ENCODE measurements at regions not wholly inside any gene's neighbourhood (a gene's known extent, or its start where the extent isn't known, plus 50 kb on each side); places are given as distances from the start of the nearest gene placed in this dataset.
A peak's percentile ranks its signal among the peaks of the same experiment; 100 is the strongest.

DNA sequence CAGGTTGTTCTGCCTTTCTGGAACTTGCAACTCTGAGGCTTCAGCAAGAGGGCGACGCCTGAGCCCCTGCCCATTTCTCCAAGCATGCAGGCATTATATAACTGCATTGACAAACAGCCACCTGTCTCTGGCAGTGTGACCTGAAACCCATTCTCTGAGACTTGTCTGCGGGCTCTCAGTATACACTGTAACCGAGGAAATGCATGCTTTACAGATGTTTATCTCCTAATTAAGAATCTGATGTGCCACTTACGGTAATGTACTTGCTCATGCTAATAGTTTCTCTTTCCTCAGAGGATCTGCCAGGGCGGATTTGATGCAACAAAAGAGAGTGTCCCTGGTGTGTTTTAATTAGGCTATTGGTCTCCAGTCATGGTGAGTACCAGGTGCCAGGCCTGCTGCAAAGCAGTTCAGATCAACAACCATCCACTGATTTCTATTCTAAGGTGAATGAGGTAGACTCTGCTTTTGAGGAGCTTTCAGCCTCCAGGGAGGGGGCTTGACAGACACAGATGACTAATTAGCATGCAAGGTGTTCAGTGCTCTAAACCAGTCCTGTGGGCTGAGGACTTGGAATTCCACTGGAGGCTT lies 593.7 kb upstream of the KLF4 start:
- peak; percentile 51 for DNase-seq

DNA sequence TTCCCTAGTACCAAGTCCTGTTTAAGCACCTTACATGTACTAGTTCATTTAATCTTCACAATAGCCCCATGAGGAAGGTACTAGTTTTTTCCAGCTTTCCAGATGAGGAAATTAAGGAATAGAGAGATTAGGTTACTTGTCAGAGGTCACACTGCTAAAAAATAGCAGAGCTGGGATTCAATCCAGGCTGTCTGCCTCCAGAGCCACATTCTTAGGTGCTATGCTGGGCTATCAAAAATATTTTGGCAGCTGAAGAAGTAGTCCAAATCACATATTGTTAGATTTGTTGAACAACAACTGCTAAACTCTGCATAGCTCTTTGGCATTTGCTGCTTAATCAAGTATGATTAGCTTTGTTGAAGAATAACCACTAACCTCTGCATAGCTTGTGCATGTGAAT lies 591.5 kb upstream of the KLF4 start:
- DNase-seq, result no peak

DNA sequence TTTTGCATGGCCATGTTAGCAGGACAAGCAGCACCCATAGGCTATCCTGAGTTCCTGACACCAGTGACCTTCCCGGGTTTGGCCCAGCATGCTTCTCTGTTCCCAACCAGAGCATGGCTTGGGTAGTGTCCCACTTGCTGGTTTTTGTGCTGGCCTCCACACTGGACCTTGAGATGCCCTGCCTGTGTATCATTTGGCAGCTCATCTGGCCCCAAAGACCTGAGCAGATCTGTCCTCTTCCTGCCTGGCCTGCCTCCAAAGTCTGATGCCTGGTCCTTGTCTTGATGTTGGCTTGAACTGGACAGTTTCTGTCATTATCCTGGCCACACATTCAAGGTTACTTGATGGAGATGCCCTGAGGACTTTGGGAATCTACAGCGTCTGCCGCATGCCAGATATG lies 590.7 kb upstream of the KLF4 start:
- DNase-seq, result no peak

DNA sequence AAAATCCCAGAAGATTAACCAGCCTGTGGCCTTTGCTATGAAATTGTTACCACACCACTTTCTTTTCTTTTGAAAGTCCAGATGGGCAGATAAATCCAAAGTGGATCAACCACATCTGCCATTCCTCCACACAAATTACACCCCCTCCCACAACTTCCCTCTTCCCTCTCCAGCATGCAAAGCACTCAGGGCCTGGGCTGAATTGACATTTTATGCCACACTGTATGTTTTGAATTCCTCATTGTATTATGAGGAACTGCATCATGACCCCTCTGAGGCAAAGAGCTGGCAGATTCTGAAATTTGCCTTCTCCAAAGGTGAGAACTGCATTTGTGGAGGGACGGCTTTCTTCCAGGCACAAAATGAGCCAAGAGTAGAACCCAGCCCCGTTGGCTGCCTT lies 589.2 kb upstream of the KLF4 start:
- no peak for DNase-seq

DNA sequence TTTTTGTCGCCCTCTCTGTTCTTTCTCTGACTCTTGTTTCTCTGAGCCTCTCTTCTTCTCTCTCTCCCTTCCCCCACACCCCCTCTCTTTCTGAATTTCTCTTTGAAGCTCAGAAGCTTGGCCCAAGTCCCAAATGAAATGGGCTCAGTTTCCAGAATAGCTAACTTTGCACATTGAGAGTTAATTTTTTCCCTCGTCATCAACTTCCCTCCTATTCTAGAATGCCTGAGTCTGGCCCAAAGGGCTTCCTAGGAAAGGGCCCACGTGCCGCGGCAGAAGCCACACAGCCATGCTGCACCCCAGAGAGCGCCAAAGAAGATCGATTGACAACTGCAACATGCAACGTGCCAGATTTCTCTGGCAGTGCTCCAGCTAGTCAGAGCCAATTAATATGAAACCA lies 588.8 kb upstream of the KLF4 start:
- DNase-seq, result no peak

DNA sequence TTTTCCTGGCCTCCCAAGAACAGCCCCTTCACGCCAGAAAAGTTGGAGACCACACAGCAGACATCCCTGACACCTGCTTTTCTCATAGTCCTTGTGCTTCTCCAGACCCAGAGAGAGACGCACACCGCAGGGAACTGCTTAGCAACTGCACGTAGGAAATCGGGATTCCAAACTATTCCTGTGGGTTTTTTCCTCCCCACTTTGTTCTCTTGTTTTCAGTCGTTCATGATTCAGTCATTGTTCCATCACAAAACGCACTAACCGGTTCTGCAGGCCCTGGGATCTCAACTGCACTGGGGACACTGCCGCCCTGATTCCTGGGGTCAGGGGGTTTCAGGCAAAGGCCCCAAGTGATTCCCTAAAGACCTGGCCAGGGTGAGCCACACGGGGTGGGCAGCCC lies 588.0 kb upstream of the KLF4 start:
- DNase-seq, result no peak

DNA sequence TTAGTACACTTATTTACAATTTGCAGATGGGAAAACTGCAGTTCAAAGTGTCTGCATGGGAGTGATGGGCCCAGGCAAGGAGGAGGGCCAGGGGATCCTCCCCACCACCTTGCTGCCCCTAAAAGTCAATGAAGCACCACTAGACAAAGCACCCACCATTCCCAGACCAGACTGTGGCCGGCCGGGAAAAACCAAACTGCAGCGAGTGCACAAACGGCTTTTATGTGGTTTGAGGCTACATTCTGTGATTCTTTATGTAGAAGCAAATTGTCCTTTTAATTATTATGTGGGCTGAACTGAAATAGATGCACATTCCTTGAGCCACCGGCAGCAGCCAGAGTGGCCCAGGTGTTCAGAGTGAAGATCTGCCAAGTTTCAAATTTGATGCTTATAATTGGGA lies 585.3 kb upstream of the KLF4 start:
- DNase-seq, result no peak

DNA sequence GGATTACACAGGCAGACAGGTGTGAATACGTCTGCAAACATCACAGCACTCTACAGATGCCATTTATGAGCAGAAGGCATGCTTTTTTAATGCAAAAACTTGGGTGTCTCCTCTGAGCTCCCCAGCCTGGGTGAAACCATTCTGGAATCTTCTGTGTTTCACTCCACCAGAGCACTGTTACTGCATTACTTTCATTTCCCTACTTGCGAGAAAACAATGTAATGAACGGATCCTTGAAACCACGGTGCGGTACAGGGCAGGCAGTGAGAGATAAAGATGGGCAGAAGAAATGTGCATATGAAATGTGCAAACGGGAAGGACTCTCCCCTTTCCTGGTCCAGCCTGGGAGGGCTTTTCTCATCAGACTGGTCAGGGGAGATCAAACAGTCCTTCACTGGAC lies 584.3 kb upstream of the KLF4 start:
- no peak for DNase-seq

DNA sequence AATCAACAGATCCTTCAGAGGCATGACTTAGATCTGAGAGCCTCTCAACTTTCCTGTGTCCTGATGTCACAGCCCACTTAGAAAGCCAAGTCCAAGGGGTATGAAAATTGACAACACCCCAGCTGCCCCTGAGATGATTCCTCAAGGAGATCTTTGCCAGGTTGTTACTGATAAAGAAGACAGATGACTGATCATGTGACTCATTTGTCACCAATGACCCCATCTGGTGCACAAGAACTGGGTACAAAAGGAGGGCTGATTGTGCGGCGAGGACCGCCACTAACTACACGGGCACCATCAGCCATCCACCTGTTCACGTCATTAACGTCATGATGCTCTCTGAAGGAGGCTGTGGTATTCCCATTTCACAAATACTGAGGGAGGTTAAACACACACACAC lies 583.2 kb upstream of the KLF4 start:
- DNase-seq, result no peak

DNA sequence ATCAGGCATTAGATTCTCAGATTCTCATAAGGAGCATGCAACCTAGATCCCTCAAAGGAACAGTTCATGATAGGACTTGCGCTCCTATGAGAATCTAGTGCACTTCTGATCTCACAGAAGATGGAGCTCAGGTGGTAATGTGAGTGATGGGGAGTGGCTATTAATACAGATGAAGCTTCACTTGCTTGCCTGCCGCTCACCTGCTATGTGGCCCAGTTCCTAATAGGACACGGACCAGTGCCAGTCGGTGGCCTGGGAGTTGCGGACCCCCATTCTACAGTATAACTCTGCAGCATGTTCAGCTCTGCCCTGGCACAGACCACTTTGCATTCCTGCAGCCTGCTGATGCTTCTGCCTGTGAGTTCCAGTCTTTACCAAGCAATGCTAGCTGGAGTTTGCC lies 581.3 kb upstream of the KLF4 start:
- DNase-seq, result no peak

DNA sequence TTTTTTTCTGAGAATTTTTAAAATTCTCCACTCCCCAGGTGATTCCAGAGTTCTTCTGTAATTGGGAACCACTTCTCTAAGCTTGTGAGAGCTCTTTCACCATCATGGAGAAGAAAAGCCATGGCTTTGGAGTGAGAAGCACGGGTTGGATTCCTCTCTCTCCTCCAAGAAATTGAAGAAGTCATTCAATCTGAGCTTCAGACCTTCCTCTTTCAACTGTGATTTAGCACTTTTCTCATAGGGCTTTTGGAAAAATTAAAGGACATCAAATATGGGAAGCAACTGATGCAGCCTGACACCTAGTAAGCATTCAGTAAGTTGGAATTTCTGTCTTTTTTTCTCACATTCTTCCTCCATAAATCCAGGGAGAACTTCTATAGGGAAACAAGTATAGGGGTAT lies 580.4 kb upstream of the KLF4 start:
- no peak for DNase-seq

DNA sequence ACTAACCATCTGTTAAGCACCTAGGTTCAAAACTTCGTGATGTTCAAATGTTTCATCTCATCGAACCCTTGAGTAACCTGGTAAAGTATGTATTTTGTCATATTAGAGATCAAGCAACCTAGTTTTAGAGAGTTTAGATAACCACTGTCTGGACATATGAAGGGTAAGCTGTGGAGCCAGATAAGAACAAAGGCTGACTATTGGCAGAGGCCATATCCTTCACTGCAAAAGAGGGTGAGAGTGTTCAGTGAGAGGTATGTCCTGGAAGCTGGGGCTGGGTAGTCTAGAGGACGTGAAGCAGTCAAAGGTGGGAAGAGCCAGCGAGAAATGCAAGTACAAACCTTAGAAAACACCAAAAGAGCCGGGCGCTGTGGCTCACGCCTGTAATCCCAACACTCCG lies 573.1 kb upstream of the KLF4 start:
- DNase-seq, result no peak

DNA sequence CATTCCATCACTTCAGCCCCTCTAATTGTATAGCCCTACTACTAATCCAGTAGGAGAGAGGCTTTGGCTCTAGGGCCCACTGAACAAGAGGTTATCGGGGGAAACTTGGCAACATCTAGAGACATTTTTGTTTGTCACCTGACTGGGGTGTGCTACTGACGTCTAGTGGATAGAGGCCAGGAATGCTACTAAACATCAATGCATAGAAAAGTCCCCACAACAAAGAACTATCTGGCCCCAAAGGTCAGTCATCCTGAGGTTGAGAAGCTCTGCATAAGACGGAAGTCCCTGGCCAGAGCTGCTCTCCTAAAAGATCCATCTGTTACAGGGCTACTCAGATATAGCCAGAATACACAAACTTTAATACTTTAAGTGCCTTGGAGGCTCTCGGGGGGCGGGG lies 570.6 kb upstream of the KLF4 start:
- DNase-seq, result no peak

DNA sequence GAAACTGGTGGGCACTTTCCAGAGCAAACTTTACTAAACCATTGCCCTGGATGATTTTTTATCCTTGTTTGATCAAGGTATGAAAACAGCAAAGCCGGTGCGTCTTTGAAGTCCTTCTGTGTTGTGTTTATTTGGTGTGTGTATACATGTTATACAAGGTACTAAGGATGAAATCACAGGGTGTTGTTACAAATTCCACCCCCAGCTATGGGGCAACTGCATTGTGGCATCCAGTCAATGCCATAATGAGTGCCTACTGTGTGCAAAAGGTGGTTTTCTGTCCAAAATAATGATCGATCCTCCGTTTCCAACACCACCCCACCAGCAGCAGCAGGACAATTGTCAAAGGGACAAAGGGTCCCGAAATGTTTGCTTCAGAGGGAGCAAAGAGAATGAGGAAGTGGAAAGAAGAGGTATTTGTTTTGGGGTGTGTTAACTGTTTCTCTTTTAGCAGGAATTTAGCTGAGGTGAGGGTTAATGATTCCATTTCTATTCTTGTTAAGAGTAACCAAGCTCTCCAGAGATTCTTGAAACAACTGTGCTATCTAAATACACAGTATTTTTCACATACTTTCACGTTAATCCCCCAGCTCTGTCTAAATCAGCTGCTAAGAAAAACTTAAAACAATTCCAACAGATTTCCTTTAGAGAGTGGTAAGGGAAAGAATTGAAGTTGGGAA lies 568.7 kb upstream of the KLF4 start:
- no peak for DNase-seq

DNA sequence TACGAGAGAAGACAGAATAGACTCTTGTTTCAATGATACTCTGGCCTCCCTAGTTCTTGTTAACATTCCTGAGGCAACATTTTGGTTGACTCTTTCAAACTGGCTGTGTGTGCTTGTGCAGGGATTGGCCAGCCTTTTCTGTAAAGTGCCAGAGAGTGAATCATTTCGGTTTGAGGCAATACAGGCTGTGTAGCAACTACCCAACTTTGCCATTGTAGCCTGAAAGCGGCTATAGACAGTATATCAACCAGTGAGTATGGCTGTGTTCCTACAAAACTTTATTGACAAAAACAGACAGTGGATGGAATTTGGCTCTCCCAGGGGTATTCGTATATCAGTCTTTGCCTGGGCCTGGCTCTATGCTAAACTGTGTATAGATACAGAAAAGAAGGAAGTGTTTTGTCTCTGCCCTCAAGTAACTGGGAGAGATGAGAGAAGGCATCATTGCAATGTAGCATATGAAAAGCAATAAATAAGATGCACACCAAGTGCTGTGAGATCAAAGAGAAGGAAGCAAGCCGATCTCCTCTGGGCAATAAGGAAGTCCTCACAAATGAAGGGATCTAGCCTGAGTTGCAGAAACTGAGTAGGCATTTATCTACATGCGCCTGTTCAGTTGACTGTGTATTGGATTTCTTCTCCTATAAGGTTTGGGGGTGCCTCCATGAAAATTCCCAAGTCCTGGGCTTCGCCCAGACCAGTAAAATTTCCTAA lies 568.0 kb upstream of the KLF4 start:
- no peak for DNase-seq

DNA sequence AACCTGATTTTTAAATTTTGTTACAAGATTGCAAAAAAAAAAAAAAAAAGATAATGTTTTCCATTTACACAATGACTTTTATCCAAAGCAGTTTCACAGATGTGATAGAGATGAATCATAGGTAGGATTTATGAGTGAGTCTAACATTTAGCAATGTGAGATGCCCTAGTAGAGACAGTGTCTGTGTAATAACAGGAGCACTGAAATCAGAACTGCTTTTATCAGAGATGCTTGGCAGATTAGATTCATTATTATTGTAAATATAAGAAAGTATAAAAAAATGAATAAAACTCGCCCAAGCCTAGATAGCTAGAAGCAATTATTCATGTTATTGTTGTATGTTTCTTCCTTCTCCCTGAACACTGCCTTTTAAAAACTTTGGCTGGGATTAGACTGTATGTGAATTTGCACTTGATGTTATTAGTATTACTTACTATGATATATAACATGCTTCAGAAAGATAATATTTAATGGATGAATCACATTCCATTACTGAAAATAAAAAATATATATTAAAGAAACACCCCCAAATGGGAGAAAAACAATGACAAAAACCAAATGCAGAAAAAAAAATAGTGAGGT lies 567.3 kb upstream of the KLF4 start:
- DNase-seq, result no peak

DNA sequence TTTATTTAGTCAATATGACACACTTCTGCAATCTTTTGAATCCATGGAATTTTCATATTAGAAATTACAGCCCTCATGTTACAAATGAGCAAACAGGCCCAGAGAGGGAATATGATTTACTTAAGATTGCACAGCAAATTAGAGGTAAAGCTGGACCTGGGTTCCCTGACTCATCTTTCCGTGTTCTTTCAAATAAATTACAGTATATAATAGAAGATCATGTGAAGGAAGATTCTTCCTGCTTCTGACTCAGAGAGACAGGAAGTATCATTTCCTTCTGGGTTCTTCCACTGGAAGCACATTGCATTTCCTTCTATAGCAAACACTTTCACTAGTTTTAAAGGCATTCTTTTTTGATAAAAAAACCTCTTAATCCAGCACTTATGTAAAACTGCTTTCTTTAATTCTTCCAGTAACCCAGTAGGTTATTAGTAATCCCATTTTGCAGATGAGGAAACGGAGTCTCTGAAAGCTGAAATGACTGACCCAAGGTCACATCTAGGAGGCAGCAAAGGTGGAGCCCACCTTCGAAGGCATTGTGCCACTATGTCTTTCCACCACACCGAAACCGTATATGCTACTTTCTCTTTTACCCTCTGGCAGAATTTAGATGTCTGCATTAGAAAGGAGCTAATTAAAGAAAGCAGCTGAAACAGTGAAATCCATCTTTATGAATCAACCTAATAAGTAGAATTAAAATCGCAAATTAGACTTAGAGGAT lies 566.7 kb upstream of the KLF4 start:
- no peak for DNase-seq

DNA sequence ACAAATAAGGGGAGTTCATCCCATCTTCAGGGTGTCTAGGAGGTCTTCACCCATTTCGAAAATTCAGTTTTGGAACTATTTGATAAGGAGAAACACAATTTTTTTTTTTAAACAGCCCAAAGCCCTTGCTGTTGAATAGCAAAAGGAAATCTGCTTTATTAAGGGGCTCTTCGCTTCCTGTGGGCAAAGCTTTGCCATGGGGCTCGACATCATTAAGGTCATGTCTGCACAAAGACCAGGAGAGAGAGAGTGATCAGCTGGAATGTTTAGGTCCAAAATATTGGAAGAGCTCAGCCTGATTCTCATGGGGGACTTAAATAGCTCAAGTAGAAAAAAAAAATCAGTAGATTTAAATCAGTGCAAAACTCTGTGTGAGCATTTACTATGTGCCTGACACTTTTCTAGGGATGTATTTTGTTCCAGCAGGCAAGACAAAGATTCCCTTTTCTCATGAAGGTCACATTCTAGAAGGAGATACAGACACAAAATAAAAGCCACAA lies 564.6 kb upstream of the KLF4 start:
- no peak for DNase-seq

DNA sequence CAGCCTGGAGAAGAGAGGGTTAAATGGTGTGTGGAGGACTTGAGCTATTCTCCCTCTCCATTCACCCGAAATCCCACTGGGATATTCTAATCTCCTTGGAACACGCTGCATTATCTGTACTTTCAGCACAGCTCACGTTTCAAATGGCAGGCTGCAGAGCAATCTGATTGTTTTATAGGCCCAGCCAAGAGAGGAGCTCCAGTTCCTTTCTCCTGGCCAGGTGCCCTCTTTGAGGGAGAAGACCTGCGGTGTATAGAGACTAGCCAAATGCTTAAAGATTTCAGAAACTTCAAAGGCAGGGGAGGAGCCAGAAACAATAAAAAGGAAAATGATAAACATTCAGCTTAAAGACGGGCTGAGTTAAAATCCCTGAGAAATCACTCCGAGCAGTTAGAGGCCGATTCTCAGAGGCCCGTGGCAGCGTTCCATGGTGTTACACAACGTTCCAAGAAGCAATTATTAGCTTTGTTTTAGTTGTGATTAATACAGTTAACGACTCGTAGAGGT lies 564.0 kb upstream of the KLF4 start:
- DNase-seq, result peak; percentile 75

DNA sequence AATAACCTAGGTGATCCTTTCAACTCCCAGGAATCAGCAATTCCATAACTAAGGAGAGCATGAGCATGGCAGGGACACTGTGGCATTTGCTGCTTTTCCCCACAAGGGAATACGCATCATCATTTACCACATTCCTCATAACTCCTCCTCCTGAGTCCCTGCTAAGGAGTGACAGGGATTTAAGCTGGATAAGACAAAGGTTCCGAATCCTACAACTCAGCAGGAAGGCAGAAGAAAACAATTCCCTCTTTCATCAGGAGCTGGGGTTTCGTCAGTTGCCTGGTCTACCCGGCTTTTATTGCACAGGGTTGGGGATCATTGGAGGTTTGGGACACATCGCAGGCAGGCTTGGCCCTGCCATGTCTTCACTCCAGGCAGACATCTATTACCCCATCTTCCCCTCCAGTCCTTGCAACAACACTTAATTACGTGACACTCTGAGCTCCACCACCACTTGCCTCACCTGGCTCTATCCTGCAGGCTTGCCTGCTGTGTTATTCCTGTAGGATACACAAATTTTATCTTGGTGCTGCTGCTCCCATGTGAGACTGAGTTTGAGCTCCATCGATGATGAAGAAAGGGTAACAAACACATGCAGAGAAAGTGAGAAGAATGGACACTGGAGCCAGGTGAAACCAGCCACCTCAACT lies 563.0 kb upstream of the KLF4 start:
- no peak for DNase-seq

DNA sequence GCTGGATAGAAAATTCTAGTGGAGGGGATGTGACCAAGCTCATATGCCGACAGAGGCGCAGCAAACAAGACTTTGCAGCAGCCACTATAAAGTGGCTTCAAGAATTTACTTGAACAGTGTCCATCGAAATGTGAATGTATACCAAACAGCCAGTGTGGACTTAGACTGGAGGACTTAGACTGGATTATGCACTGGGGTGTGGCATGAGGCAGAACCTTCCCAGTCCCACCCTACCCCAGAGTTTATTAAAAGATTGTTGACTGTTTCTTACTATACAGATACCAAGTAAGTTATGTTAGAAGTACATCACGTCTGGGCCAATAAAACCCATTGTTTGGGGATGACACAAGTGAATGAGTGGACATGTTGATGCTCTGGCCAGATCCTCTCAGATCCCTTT lies 561.3 kb upstream of the KLF4 start:
- no peak for DNase-seq

DNA sequence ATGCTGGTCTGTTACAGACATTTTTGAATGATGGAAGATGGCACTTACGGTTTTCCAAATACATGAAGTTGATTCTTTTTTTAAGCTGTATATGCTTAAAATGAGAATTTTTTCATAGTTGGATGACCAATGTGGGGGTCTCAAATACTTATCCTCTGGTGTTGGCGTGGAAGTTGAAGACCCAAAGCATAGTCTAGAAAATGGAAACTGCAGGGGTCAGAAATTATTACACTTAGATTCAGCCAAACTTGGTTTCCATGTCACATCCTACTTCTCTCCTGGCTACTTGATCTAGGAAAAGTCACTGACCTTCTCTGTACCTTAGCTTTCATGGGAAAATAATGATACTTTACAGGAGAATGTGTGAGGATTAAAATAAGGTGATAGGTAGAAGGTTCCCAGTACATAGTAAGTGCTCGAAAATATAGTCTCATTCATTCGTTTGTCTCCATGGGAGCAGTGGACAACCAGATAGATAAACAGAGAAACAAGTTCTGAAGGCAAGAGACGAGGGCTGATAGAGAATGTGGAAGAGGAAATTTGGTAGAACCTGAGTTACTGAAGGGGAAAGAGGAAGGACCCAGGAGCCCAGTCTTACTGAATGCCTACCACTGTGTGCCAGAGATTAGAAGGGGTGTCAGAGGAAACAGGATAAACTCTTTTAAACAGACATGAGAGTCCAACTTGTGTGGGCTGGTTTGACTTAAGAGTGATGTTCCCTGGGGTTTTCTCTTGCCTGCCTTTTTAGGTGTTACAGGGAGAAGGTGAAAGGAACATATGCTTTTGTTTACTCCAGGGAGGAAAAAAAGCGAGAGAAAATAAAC lies 560.3 kb upstream of the KLF4 start:
- no peak for DNase-seq
